EL (cell line): ENCODE measurements at regions not wholly inside any gene's neighbourhood (a gene's known extent, or its start where the extent isn't known, plus 50 kb on each side); places are given as distances from the start of the nearest gene placed in this dataset.

Experiments
- DNase-seq: peaks from one replicate; pipeline ENCODE4 v3.0.0-alpha.2; 2016

DNA sequence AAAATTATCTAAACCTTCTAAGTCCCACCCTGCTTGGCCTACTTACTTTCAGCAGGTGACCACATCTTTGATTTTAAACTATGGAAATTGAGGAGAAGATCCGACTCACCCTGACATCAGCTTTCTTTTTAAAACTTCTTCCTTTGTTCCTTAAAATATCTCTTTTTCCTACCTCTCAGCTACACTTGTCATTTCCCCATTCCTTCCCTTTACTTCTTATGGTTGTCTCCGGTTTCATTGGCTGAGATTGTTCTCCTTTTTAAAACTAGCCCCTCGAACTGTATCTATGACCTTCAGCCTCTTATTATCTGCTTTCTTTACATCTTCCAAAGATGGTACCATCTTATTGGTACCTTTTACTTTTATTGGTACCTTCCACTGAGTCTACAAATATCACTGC lies 87.8 kb upstream of the NRIP1 start:
- no peak for DNase-seq

- DNase-seq: no peak
Measured at GRCh38 chr21:15159382-15160020, 94.7 kb upstream of the NRIP1 start.

DNA sequence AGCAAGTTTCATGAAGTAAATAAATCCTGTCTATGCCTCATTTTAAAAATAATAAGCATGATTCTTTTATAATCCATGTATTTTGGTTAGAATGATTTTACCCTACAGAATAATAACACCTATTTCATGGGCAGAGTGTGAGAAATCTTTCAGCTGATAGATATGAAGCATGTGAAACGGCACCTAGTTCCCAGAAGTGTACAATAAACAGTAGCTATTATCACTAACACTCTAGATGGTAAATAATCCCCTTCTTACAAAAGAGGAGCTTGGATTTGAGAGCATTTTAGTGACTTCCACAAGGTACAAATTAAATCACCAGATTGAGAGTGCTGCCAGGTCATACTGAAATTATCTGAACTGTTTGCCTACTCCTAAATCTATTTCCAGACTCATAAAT lies 95.3 kb upstream of the NRIP1 start:
- no peak for DNase-seq

- DNase-seq: no peak
Measured at GRCh38 chr21:15162921-15163320, 98.1 kb upstream of the NRIP1 start.

- DNase-seq: no peak
Measured at GRCh38 chr21:15164273-15164672, 99.5 kb upstream of the NRIP1 start.

DNA sequence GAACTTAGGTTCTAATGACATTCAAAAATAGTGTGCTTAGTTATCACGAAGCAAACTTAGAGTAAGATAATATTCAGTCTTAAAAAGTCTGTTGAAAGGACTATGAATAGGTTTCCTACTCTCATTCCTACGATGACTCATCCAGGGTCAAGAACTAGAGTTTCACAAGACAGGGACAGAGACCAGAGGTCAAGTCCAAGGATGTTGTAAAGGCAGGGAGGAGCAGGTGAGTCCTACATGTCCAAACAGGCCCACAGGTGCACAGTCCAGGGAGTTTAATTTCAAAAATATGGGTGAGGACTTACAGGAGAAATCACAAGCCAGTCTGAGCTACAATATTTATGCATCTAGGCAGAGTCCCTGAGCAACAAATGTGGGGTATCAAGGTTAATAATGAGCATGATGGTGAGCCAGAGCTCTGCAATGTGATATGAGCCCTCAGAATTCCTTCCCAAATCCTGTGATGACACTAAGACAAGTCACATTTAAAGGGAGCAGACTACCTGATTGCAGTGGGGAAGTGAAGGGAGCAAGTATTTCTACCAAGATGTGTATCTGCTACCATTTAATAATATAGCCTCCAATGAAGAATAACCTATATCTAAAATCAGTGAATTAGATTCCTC lies 100.0 kb upstream of the NRIP1 start:
- DNase-seq: peak; percentile 3

DNA sequence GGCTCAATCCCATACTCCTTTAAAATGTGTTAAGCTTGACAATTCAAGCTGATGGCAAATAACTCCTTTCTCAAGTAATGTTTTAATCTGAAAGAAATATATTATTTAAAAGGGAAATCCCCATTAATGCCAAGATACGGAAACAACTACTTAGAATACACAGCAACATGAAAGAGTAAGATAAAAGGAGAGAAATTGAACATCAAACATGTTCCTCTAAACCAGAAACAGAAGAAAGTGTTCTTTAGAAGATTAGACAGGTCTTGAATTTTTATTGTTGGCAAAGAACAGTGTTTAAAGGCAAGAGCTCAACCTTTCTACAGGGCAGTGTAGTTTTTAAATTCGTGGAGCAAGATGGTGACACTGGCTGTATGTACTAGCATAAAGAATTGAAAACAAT lies 105.8 kb upstream of the NRIP1 start:
- DNase-seq: no peak

DNA sequence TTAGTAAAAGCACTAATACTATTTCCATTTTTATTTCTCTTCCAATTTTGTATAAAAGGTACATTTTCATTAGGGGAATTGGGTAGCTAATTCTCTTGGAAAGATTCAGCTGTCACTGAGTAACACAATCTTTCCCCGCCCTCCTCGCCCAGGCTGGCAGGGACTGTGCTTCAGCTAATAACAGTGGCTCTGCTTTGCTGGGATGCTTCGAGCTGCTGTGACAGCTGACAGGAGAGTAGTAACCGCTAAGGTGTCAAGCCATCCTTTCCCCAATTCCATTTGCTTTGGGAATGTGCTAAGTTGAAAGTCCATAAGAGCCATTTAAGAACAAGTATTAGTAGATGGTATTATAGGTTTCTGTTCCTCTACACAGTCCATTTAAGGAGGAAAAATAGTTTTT lies 106.7 kb upstream of the NRIP1 start:
- no peak for DNase-seq

GRCh38 chr21:15172963-15173362 lies 108.2 kb upstream of the NRIP1 start:
- no peak for DNase-seq

DNA sequence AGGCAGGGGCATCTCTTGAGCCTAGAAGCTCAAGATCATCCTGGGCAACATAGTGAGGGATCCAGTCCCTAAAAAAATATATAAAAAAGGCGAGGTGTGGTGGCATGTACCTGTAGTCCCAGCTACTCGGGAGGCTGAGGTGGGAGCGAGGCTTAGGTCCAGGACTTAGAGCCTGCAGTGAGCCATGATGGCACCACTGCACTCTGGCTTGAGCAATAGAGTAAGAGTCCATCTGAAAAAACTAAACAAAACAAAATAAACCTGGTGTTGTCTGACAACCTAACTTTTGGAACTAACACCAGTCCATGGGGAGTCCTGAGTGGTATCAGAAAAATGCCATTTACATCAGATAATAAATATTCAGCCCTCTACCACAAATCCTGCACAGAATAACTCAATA lies 110.1 kb upstream of the NRIP1 start:
- no peak for DNase-seq

DNA sequence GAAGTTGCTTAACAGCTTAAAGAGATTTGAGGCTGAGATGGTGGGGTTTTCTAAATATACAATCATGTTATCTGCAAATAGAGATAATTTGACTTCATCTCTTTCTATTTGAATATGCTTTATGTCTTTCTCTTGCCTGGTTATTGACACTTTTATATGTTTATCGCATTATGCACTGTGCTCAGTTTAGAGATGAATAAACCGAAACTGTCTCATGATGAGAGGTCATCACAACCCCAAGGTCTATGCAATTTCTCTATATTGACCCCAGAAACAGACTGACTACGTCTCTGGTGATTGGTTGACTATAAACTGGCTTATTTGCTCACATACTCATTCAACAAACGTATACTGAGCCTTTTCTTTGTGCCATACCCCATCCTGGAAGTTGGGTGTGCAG lies 117.9 kb upstream of the NRIP1 start:
- no peak for DNase-seq

GRCh38 chr21:15183813-15184257 lies 119.0 kb upstream of the NRIP1 start:
- DNase-seq: no peak

GRCh38 chr21:15190412-15190811 lies 125.6 kb upstream of the NRIP1 start:
- no peak for DNase-seq

- DNase-seq: no peak
Measured at GRCh38 chr21:15190837-15191236, 126.0 kb upstream of the NRIP1 start.

GRCh38 chr21:15191342-15191741 lies 126.5 kb upstream of the NRIP1 start:
- no peak for DNase-seq

DNA sequence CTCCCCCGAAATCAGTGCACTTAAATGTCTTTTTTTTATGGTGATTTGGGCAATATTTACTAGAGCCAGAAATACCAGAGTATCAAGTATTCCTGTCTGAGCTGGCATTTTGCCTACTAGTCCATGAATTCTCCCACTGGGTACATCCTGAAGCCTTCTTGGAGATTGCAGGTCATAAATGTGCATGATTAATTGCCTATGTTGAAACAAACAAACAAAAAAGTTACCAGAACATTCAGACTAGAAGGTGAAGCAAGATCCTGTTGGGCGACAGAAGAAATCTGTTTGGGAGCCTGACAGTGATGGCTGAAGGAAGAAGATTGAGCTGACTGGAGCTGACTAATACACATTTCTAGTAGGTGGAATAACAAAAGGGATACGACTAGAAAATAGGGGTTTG lies 127.4 kb upstream of the NRIP1 start:
- no peak for DNase-seq

GRCh38 chr21:15193937-15194336 lies 129.1 kb upstream of the NRIP1 start:
- DNase-seq: no peak

- DNase-seq: no peak
Measured at GRCh38 chr21:15195104-15195503, 130.3 kb upstream of the NRIP1 start.

DNA sequence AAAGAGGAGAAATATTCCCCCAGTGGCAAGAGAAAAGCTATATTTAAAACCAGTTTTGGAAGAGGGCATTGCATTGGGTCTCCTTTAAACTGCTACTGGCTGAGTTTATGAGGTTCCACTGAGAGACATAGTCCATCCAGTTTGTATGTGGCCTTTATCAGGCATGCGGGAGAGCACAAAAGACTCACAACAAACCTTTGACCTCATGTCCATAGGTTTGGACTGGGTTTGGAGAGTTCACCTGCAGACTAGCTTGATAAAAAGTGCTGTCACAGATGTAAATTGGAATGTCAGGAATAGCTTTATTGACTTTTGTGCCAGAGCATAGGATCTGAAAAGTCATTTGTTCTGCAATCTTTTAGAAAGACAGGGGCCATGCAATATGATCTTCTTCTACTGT lies 131.0 kb upstream of the NRIP1 start:
- no peak for DNase-seq

DNA sequence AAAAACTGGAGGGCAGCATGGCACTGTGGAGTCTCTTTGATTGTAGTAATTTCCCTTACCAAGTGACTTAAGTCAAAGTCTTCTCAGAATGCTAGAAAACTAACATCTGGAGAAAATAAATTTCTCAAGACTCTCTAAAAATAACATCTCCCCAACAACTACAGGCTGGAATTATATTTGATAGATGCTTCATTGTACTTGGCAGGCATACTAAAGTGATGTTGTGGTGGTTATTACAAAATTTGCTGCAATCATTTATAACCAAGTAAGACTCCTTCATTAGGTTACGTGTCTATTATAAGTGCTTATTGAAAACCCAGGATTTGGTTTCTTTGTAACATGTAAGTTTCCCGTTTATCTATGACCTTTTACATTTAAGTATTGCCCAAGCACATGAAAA lies 132.9 kb upstream of the NRIP1 start:
- DNase-seq: no peak

- no peak for DNase-seq
Measured at GRCh38 chr21:15199414-15200383, 134.9 kb upstream of the NRIP1 start.

DNA sequence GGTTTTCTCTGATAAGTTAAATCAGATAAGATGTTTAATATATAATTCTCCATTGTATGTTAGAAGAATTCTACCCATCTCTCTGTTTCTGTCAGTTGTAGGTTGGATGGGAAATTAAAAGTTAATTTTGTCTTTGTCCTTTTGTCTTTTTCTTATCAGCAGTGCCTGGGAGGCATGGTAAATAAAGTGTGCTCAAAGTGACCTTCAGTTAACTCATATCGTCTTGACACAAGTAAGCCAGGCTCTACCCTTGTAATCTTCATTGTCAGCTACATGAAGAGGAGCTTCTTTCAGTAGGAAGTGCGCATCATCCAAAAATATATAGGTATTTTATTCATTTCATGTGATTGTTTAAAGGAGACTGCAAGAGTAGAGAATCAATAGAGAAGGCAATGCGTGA lies 138.9 kb upstream of the NRIP1 start:
- no peak for DNase-seq

DNA sequence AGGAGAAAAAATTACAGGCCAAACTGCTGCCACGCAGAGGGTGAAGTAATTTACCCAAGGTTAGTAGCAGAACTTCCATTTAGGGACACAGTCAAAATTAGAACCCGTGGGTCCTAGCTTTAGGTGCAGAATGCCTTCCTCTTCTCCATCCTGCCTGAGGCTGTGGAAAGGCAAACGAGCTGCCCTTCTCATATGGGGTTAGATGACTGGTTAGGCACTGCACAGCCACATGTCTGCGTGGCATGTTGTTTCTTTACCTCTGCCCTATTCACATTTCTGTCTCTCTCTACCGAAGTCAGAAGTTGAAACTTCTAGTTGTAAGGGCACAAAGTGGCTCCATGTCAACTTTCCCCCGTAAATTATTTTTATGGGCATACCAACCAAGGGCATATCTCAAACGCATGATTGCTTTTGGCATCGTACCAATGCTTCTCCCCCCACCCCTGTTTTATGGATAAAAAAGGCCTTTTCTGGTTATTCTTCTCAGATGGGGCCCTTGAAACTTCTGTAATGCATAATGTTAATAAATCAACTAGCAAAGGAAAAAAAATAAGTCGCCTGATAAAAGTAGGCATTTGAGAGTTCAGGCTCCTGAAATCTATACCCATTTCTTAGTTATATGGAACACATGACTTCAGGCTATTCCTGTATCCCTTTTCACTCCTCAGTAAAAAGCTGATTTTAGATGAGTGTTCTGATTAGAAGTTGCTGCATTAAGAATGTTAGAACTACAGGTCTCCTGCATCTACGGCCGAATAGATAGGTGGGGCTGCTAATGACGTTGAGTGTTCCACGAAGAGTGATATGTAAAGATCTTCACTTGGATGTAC lies 139.6 kb upstream of the NRIP1 start:
- DNase-seq: no peak
